Lung (tissue), 11 donors: ENCODE measurements at regions not wholly inside any gene's neighbourhood (a gene's known extent, or its start where the extent isn't known, plus 50 kb on each side); places are given as distances from the start of the nearest gene placed in this dataset.

Source experiments
- ATAC-seq: fragments of 200-7000 bp; cut with Tn5 transposase; one replicate; pipeline ENCODE4 v1.9.1; 2020; ENCODE audit warnings: moderate number of reproducible peaks; ENCODE audit not compliant: insufficient read depth, low FRiP score
- DNase-seq, 3 donors: peaks; one replicate each; pipeline ENCODE4 v3.0.0-alpha.2; 2013 to 2017
- H3K27ac ChIP-seq, 2 donors: one replicate each; pipeline ENCODE4 v1.5.1; 2013; ENCODE audit warnings: mild to moderate bottlenecking in 2 of 2, moderate library complexity in 2 of 2, control low read depth in 1 of 2, inconsistent platforms in 1 of 2, low read depth in 1 of 2, low read length in 1 of 2
- H3K27me3 ChIP-seq, 3 donors: one replicate each; pipeline ENCODE4 v1.5.1; 2013; ENCODE audit warnings: low read length in 2 of 3; ENCODE audit not compliant: control insufficient read depth in 3 of 3, insufficient read depth in 3 of 3
- H3K36me3 ChIP-seq, 4 donors: one replicate each; pipeline ENCODE4 v1.5.1; 2013; ENCODE audit warnings: low read length in 4 of 4, mild to moderate bottlenecking in 1 of 4, moderate library complexity in 1 of 4; ENCODE audit not compliant: control insufficient read depth in 4 of 4, insufficient read depth in 4 of 4
- H3K4me1 ChIP-seq, 5 donors: one replicate each; pipeline ENCODE4 v1.5.1; 2013; ENCODE audit warnings: low read length in 5 of 5, mild to moderate bottlenecking in 2 of 5, moderate library complexity in 1 of 5; ENCODE audit not compliant: control insufficient read depth in 5 of 5, insufficient read depth in 5 of 5
- H3K4me3 ChIP-seq: one replicate; pipeline ENCODE4 v1.5.1; 2013; ENCODE audit warnings: mild to moderate bottlenecking, control low read depth, moderate library complexity
- H3K9ac ChIP-seq, 2 donors: one replicate each; pipeline ENCODE4 v1.5.1; 2013; ENCODE audit warnings: low read length in 2 of 2, control low read depth in 1 of 2; ENCODE audit not compliant: insufficient read depth in 1 of 2
- H3K9me3 ChIP-seq, 4 donors: one replicate each; pipeline ENCODE4 v1.5.1; 2013; ENCODE audit warnings: low read length in 3 of 4, mild to moderate bottlenecking in 1 of 4, moderate library complexity in 1 of 4; ENCODE audit not compliant: control insufficient read depth in 4 of 4, insufficient read depth in 3 of 4
- WGBS, 2 donors: extraction: QIAGEN DNeasy Blood & Tissue Kit; methylation state at CpG; one replicate each; pipeline ENCODE4 v1.1.7; 2013; 5-methylcytosine and 5-hydroxymethylcytosine counted together
- TF ChIP-seq, protein P1 (sequence below): IDR thresholded peaks from 2 replicates; pipeline ENCODE4 v1.5.1; 2012; ENCODE audit warnings: mild to moderate bottlenecking; ENCODE audit errors: control extremely low read depth, extremely low read depth
- donor health status: control.
- donor health status: control.
- donor health status: Bipolar disorder and iron deficiency.
- donor health status: healthy.
- donor health status: DM: yes; HTN: yes; CAD: no.

DNA sequence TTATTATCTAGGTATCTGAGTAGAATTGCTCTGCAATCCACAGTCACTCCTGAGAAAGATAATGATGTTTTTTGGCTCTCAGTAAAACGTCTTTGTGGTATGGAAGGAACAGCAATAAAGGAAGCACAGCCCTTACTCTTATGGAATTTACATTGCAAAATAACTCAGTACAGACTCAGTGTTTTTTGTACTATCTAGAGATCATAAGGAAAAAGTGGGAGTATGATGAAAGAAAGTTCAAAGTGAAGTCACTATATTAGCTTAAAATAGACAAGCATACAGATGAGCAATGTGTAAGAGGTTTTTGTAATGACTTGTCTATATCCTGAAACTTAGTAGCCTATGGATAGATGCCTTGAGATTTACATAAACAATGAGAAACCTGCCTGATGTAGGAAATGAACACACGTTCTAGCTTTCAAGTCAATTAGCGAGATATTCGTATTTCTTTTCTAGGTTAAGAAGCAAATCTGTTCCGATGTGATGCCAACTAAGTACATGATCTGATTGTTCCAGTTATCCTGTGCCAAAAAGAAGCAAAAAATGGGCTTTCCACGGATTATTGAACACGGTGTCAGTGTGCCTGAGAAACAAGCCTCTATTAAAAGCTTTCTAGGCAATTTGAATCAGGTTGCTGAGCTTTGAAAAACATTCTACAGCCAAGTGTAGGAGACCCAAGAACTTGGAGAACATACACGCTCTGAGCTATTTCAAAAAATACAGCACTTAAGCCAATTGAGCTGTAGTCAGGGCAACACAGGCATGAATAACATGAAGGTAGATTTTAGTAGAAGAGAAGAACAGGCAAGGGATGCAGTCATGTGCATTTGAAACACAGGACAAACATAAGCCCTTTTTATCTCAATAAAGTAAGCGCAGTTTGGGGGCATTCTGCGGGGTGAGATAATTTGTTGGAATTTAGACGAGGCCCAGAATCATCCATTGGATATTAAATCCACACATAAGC, 86.3 kb upstream of the TAF11L2 start:
- H3K9me3 ChIP-seq: no peaks in the 10 kb centered on the region
- no peak overlapping the region for H3K4me3 ChIP-seq
- TF ChIP-seq, protein P1, sequence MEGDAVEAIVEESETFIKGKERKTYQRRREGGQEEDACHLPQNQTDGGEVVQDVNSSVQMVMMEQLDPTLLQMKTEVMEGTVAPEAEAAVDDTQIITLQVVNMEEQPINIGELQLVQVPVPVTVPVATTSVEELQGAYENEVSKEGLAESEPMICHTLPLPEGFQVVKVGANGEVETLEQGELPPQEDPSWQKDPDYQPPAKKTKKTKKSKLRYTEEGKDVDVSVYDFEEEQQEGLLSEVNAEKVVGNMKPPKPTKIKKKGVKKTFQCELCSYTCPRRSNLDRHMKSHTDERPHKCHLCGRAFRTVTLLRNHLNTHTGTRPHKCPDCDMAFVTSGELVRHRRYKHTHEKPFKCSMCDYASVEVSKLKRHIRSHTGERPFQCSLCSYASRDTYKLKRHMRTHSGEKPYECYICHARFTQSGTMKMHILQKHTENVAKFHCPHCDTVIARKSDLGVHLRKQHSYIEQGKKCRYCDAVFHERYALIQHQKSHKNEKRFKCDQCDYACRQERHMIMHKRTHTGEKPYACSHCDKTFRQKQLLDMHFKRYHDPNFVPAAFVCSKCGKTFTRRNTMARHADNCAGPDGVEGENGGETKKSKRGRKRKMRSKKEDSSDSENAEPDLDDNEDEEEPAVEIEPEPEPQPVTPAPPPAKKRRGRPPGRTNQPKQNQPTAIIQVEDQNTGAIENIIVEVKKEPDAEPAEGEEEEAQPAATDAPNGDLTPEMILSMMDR: no peak
- 76 to 80% methylated on average over 11 of the region's 11 CpGs for WGBS, 2 donors
- no peaks in the 10 kb centered on the region for H3K36me3 ChIP-seq
- H3K4me1 ChIP-seq: no peaks in the 10 kb centered on the region
- ATAC-seq (no peak), DNase-seq (no peak)
- no peaks in the 10 kb centered on the region for H3K27me3 ChIP-seq
- H3K9ac ChIP-seq: no peak overlapping the region
- no peak overlapping the region for H3K27ac ChIP-seq

GRCh38 chr5:17412760-17413671, 85.0 kb upstream of the TAF11L2 start:
- Histone ChIP-seq H3K27me3 (no peaks in the 10 kb centered on the region), H3K9ac (no peak overlapping the region), H3K4me3 (no peak overlapping the region), H3K36me3 (no peaks in the 10 kb centered on the region), H3K27ac (no peak overlapping the region), H3K4me1 (no peaks in the 10 kb centered on the region), H3K9me3 (no peaks in the 10 kb centered on the region)
- no peak for ATAC-seq
- TF ChIP-seq, protein P1: no peak
- WGBS, 2 donors: 49 to 53% methylated on average over 9 of the region's 9 CpGs
- DNase-seq: no peak

DNA sequence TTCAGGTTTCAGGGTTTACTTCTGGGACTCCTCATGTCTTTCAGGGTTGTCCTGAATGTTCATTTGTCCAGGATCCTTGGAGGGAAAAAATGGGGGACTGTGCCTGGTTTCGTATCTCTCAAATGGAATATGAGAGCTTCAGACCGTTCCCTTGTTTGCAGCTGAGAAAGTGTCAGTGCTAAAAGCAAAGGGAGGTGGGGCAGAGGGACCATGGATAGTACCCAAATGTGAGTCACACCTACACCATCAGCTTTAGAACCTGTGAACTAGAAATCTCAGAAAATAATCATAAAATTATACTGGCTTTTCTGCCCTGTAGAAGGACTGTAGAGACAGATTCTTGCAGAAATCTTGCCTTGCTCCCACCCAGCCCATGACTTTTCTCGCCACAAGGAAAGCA, 84.3 kb upstream of the TAF11L2 start:
- WGBS, 2 donors: 82 to 85% methylated on average over 3 of the region's 3 CpGs
- no peaks in the 10 kb centered on the region for H3K36me3 ChIP-seq
- no peaks in the 10 kb centered on the region for H3K4me1 ChIP-seq
- H3K27me3 ChIP-seq: no peaks in the 10 kb centered on the region
- H3K27ac ChIP-seq: no peak overlapping the region
- DNase-seq (no peak), ATAC-seq (no peak)
- H3K4me3 ChIP-seq: no peak overlapping the region
- no peaks in the 10 kb centered on the region for H3K9me3 ChIP-seq
- H3K9ac ChIP-seq: no peak overlapping the region
- TF ChIP-seq, protein P1: no peak
